Stimulated activated CD8-positive, alpha-beta memory T cell treated with anti-CD3 and anti-CD28 coated beads, Interleukin-7, amount 100 ng/mL, for 4 hours (primary cell): ENCODE measurements at regions not wholly inside any gene's neighbourhood (a gene's known extent, or its start where the extent isn't known, plus 50 kb on each side); places are given as distances from the start of the nearest gene placed in this dataset.

Experiments
- DNase-seq, 2 donors: peaks; one replicate each; pipeline ENCODE4 v3.0.0-alpha.2; 2020; ENCODE audit warnings: low read depth in 2 of 2

- no peak for DNase-seq
Observed at GRCh38 chr16:73756289-73757178, 540.1 kb upstream of the PSMD7 start.

DNA sequence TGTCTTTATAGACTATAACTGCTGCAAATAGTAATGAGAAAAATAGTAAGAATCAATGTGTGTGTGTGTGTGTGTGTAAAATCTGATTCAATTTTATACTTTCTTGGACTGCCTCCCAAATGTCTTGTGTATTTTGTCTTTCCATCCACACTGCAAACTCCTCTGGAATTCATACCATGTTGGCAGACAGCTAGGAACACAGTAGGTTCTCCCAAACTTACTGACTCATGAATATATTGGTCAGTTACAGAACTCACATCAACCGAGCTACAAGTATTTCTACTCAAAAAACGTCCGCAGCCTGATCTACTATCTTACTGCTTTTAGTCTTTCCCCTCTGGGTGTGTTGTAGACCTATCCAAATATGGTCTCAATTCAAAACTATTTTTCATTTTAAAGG lies 542.7 kb upstream of the PSMD7 start:
- DNase-seq: no peak

GRCh38 chr16:73750639-73751038 lies 546.0 kb upstream of the PSMD7 start:
- no peak for DNase-seq

- DNase-seq: no peak
Observed at GRCh38 chr16:73747328-73747727, 549.3 kb upstream of the PSMD7 start.

DNA sequence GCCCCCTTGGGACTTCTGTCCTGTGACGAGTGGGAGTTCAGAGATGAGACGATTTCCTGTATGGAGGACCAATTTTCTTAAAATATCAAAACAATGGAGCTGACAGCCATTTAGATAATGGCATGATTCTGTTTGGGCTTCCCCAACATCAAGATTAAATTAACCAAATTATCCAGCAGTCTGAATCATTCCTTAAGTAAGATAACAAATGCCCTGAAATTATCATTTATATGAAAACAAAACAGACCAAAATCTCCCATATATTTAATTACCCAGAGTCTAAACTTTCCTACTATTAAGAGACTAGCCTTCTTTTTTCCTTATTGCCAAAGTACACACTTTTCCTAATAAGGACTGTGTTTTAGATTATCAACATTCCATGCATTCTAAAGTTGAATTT lies 550.1 kb upstream of the PSMD7 start:
- no peak for DNase-seq

GRCh38 chr16:73743665-73744496 lies 552.7 kb upstream of the PSMD7 start:
- DNase-seq: no peak

- DNase-seq: no peak
Observed at GRCh38 chr16:73739049-73739769, 557.4 kb upstream of the PSMD7 start.

- DNase-seq: no peak
Observed at GRCh38 chr16:73738266-73738665, 558.3 kb upstream of the PSMD7 start.

GRCh38 chr16:73737637-73738036 lies 559.0 kb upstream of the PSMD7 start:
- no peak for DNase-seq

GRCh38 chr16:73735954-73736353 lies 560.7 kb upstream of the PSMD7 start:
- DNase-seq: no peak

GRCh38 chr16:73735018-73735417 lies 561.6 kb upstream of the PSMD7 start:
- no peak for DNase-seq

DNA sequence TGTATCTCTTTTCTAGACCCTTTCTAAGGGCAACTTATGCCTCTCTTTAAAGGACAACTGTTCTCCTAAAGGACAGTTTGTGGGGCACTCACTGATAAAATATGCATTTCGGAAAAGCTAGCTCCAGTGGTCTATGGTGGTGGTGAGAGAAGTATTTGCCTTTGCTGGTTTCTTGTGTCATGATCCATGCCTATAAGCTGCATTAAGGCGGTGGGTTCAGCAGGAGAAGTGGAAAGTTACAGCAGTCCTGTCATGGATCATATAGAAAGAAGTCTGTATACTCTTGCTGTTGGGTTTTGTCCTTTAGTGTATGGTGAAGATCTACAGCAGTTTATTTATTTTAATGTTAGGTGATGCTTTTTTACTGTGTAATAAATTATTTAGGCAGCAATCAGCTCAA lies 563.9 kb upstream of the PSMD7 start:
- no peak for DNase-seq

- DNase-seq: no peak
Observed at GRCh38 chr16:73732143-73732542, 564.5 kb upstream of the PSMD7 start.

GRCh38 chr16:73730481-73731090 lies 566.0 kb upstream of the PSMD7 start:
- no peak for DNase-seq

GRCh38 chr16:73725156-73725555 lies 571.5 kb upstream of the PSMD7 start:
- no peak for DNase-seq

DNA sequence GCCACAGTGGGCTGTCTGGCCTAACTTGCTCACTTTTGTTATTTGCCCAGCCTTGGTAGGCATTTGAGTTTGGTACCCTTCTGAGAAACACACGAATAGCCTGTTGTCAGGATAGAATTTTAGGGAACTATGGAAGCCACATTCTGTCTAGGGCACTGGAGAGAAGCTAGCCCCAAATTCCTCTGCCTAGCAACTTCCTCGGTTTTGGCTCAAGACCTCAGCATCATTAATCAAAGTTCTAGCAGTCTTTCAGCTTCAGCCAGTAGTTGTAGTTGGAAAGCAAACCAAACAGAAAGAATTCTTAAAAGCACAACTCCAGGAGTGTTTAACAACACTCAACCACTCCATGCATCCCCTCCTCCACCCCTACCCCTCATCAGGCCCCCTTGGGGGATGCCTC lies 572.1 kb upstream of the PSMD7 start:
- DNase-seq: no peak

GRCh38 chr16:73717266-73717974 lies 579.2 kb upstream of the PSMD7 start:
- no peak for DNase-seq

DNA sequence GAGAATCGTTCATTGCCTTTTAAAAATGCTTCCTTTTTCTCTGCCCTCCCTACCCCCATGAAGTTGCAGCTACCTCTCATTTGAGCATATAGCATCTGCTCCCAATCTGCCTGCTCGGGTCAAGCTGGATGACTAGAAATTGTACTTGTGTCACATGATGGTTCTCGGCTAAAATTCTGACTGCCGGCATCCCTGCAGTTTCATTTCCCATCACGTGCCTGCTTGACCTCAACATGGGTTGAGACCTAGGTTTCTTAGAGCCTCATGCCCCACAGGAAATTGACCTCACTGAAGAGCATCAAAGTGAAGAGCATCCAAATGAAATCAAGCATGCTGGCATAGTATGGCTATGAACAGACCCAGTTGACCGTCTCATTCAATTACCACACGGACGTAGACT lies 581.6 kb upstream of the PSMD7 start:
- DNase-seq: no peak

GRCh38 chr16:73713778-73714495 lies 582.7 kb upstream of the PSMD7 start:
- DNase-seq: no peak

DNA sequence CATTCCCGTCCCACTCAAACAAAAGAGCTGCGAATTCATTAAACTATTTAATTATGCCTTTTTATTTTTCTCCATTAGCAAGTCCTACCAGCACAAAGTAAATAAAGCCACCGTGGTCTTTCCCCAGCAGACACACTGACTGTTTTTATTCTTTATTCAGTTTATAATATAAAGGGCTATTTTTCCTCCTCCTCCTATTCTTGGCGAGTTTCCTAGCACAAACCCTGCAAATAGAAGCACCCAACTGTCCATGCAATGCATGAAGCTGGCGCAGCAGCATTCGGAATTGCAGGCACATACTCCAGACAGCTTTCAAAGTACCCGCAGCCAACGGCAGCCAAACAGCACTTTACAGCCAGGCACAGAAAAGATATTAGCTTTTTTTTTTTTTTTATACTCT lies 583.4 kb upstream of the PSMD7 start:
- DNase-seq: no peak
